ENCODE measurements at regions not wholly inside any gene's neighbourhood (a gene's known extent, or its start where the extent isn't known, plus 50 kb on each side); places are given as distances from the start of the nearest gene placed in this dataset.

GRCh38 chr6:99790679-99791078, 184.0 kb downstream of the PRDM13 start:
- Histone ChIP-seq H3K18ac (ENCODE audit: extremely low read depth, low read length) (no peak overlapping the region), H3K23ac (ENCODE audit: insufficient read length) (no peak overlapping the region), H3K79me2 (ENCODE audit: control insufficient read depth in 1 of 2, insufficient read depth in 2 of 2, low read length in 2 of 2) (no peaks in the 10 kb centered on the region), H3K4me2 (ENCODE audit: insufficient read depth in 1 of 2, low read depth in 2 of 2, low read length in 2 of 2) (no peak overlapping the region), H3K4ac (replicated peaks; ENCODE audit: insufficient read length, low read depth, low read length) (no peak overlapping the region), H2BK15ac (ENCODE audit: low read length) (no peak overlapping the region), H3K4me3 (ENCODE audit: extremely low read depth in 1 of 4, insufficient read depth in 2 of 4, low read depth in 3 of 4, low read length in 4 of 4) (no peak overlapping the region), H3K9ac (replicated peaks in 1 of 4; ENCODE audit: extremely low read depth in 1 of 4, low read depth in 3 of 4, low read length in 3 of 4) (no peak overlapping the region), H2BK12ac (ENCODE audit: low read depth, low read length) (no peak overlapping the region), H2BK120ac (replicated peaks; ENCODE audit: low read depth, low read length) (no peak overlapping the region), H3K27ac (ENCODE audit: low read depth, low read length) (no peak overlapping the region), H3K56ac (replicated peaks; ENCODE audit: insufficient read length, low read depth, low read length) (no peak overlapping the region), H4K5ac (ENCODE audit: insufficient read length, low read depth, low read length) (no peak overlapping the region), H4K8ac (ENCODE audit: extremely low read depth, insufficient read depth, low read length) (no peak overlapping the region), H2BK20ac (ENCODE audit: low read length) (no peak overlapping the region), H2AFZ (ENCODE audit: low read length) (no peak overlapping the region), H3K14ac (ENCODE audit: insufficient read length) (no peak overlapping the region), H4K20me1 (replicated peaks in 1 of 2; ENCODE audit: control insufficient read depth in 1 of 2, insufficient read depth in 2 of 2, low read length in 2 of 2) (no peaks in the 10 kb centered on the region), H3K36me3 (ENCODE audit: control insufficient read depth in 2 of 4, insufficient read depth in 4 of 4, low read length in 3 of 4) (no peaks in the 10 kb centered on the region), H3K23me2 (ENCODE audit: low read depth, low read length) (no peaks in the 10 kb centered on the region), H4K91ac (replicated peaks; ENCODE audit: insufficient read length, low read length) (no peak overlapping the region), H3K4me1 (replicated peaks in 1 of 4; ENCODE audit: control insufficient read depth in 3 of 4, insufficient read depth in 4 of 4, low read length in 3 of 4) (no peaks in the 10 kb centered on the region), H3K79me1 (ENCODE audit: low read depth, low read length) (no peaks in the 10 kb centered on the region), H2BK5ac (ENCODE audit: low read depth, low read length) (no peak overlapping the region), H2AK5ac (ENCODE audit: low read depth, low read length) (no peak overlapping the region), H3K27me3 (replicated peaks in 1 of 4; ENCODE audit: control insufficient read depth in 3 of 4, extremely low read depth in 1 of 4, insufficient read depth in 3 of 4, low read length in 3 of 4) (peaks cover 0 to 2% (median 0%) of the 10 kb centered on the region in 4 experiments; a peak in 1 of 7 replicates), H3K9me3 (ENCODE audit: insufficient read depth in 2 of 2, low read depth in 1 of 2, low read length in 1 of 2) (no peaks in the 10 kb centered on the region)
- TF ChIP-seq JUND (IDR thresholded peaks at IDR 0.05; ENCODE audit: low read length) (no peak), SP2 (IDR thresholded peaks at IDR 0.05; ENCODE audit: low read length) (no peak), TAF1 (IDR thresholded peaks at IDR 0.05; ENCODE audit: low read depth, low read length) (no peak), CREB1 (IDR thresholded peaks at IDR 0.05) (no peak), HDAC2 (IDR thresholded peaks at IDR 0.05; ENCODE audit: borderline replicate concordance in 1 of 2, low read depth in 2 of 2, low read length in 2 of 2) (no peak), SUZ12 (IDR thresholded peaks at IDR 0.05; ENCODE audit: low read length) (no peak), HDAC6 (IDR thresholded peaks at IDR 0.05; ENCODE audit: low read depth, low read length) (no peak), USF2 (IDR thresholded peaks at IDR 0.05; ENCODE audit: low read length) (no peak), TAF7 (optimal IDR thresholded peaks at IDR 0.05; ENCODE audit: borderline replicate concordance, low read depth, low read length) (no peak), SP1 (IDR thresholded peaks at IDR 0.05; ENCODE audit: low read depth, low read length) (no peak), ZNF274 (IDR thresholded peaks at IDR 0.05; ENCODE audit: borderline replicate concordance, extremely low read depth, low read length) (no peak), RAD21 (IDR thresholded peaks at IDR 0.05 in 1 of 2, conservative IDR thresholded peaks at IDR 0.05 in 1 of 2; ENCODE audit: low read depth in 2 of 2, low read length in 2 of 2) (no peak)
- FAIRE-seq (no peak), DNase-seq (ENCODE audit: low read depth in 1 of 2, low spot score in 2 of 2) (no peak)
- CTCF ChIA-PET (ENCODE audit: partially characterized antibody): interaction anchor here (1.1 to 3.0 kb wide), 3 partner anchors 11 to 185 kb away, joined by 3 to 8 read pairs (median 5); no protein-coding TSS in a partner anchor
- POLR2A ChIA-PET (ENCODE audit: partially characterized antibody): no interaction called here

Measured in H1 (cell line).